ENCODE measurements at regions not wholly inside any gene's neighbourhood (a gene's known extent, or its start where the extent isn't known, plus 50 kb on each side); places are given as distances from the start of the nearest gene placed in this dataset.

- Histone ChIP-seq H3K79me2 (ENCODE audit: insufficient read depth, low read length) (no peaks in the 10 kb centered on the region), H3K9me2 (replicated peaks; ENCODE audit: insufficient read depth, low read length) (no peaks in the 10 kb centered on the region), H2AFZ (ENCODE audit: low read depth, low read length, severe bottlenecking) (no peak overlapping the region), H3K36me3 (ENCODE audit: low read length) (no peaks in the 10 kb centered on the region), H4K20me1 (ENCODE audit: low read depth, low read length) (no peaks in the 10 kb centered on the region), H3K4me2 (ENCODE audit: low read depth, low read length, poor library complexity, severe bottlenecking) (no peak overlapping the region), H3K27me3 (ENCODE audit: low read length) (no peaks in the 10 kb centered on the region), H3K9me3 (ENCODE audit: insufficient read depth, low read length) (no peaks in the 10 kb centered on the region), H3K27ac (ENCODE audit: low read depth, low read length) (no peak overlapping the region), H3K4me3 (ENCODE audit: insufficient read depth, low read length, poor library complexity, severe bottlenecking) (no peak overlapping the region), H3K9ac (ENCODE audit: low read length) (no peak overlapping the region), H3F3A (ENCODE audit: insufficient read depth) (no peaks in the 10 kb centered on the region)
- TF ChIP-seq CTCF (IDR thresholded peaks at IDR 0.05; ENCODE audit: insufficient read depth, low read length, poor library complexity, severe bottlenecking) = no peak
These were observed 205.1 kb downstream of the MACC1 start for GRCh38 chr7:20012100-20012499.

GRCh38 chr7:20010877-20011276 lies 206.3 kb downstream of the MACC1 start:
- no peak for TF ChIP-seq CTCF (IDR thresholded peaks at IDR 0.05; ENCODE audit: insufficient read depth, low read length, poor library complexity, severe bottlenecking)
- TF ChIP-seq EZH2phosphoT487 (conservative IDR thresholded peaks at IDR 0.05; ENCODE audit: low read length) = no peak
- H3K9me2 ChIP-seq (replicated peaks; ENCODE audit: insufficient read depth, low read length) = no peaks in the 10 kb centered on the region
- H4K20me1 ChIP-seq (ENCODE audit: low read depth, low read length) = no peaks in the 10 kb centered on the region
- no peak overlapping the region for H3K9ac ChIP-seq (ENCODE audit: low read length)
- H3F3A ChIP-seq (ENCODE audit: insufficient read depth) = no peaks in the 10 kb centered on the region
- H3K9me3 ChIP-seq (ENCODE audit: insufficient read depth, low read length) = no peaks in the 10 kb centered on the region
- H3K4me2 ChIP-seq (ENCODE audit: low read depth, low read length, poor library complexity, severe bottlenecking) = no peak overlapping the region
- no peaks in the 10 kb centered on the region for H3K27me3 ChIP-seq (ENCODE audit: low read length)
- H3K27ac ChIP-seq (ENCODE audit: low read depth, low read length) = no peak overlapping the region
- no peak overlapping the region for H2AFZ ChIP-seq (ENCODE audit: low read depth, low read length, severe bottlenecking)
- no peaks in the 10 kb centered on the region for H3K79me2 ChIP-seq (ENCODE audit: insufficient read depth, low read length)
- no peaks in the 10 kb centered on the region for H3K36me3 ChIP-seq (ENCODE audit: low read length)
- no peak overlapping the region for H3K4me3 ChIP-seq (ENCODE audit: insufficient read depth, low read length, poor library complexity, severe bottlenecking)

- Histone ChIP-seq H2AFZ (ENCODE audit: low read depth, low read length, severe bottlenecking) (no peak overlapping the region), H3K9me3 (ENCODE audit: insufficient read depth, low read length) (no peaks in the 10 kb centered on the region), H3K79me2 (ENCODE audit: insufficient read depth, low read length) (no peaks in the 10 kb centered on the region), H4K20me1 (ENCODE audit: low read depth, low read length) (no peaks in the 10 kb centered on the region), H3K4me2 (ENCODE audit: low read depth, low read length, poor library complexity, severe bottlenecking) (no peak overlapping the region), H3K36me3 (ENCODE audit: low read length) (no peaks in the 10 kb centered on the region), H3K4me3 (ENCODE audit: insufficient read depth, low read length, poor library complexity, severe bottlenecking) (no peak overlapping the region), H3F3A (ENCODE audit: insufficient read depth) (no peaks in the 10 kb centered on the region), H3K9ac (ENCODE audit: low read length) (no peak overlapping the region), H3K27ac (ENCODE audit: low read depth, low read length) (no peak overlapping the region), H3K27me3 (ENCODE audit: low read length) (no peaks in the 10 kb centered on the region), H3K9me2 (replicated peaks; ENCODE audit: insufficient read depth, low read length) (no peaks in the 10 kb centered on the region)
- TF ChIP-seq EZH2phosphoT487 (conservative IDR thresholded peaks at IDR 0.05; ENCODE audit: low read length) (no peak), CTCF (IDR thresholded peaks at IDR 0.05; ENCODE audit: insufficient read depth, low read length, poor library complexity, severe bottlenecking) (no peak)
These were observed 209.7 kb downstream of the MACC1 start for GRCh38 chr7:20007510-20007909.

- no peaks in the 10 kb centered on the region for H3F3A ChIP-seq (ENCODE audit: insufficient read depth)
- H3K27me3 ChIP-seq (ENCODE audit: low read length) = no peaks in the 10 kb centered on the region
- no peaks in the 10 kb centered on the region for H3K36me3 ChIP-seq (ENCODE audit: low read length)
- TF ChIP-seq EZH2phosphoT487 (conservative IDR thresholded peaks at IDR 0.05; ENCODE audit: low read length) (no peak), CTCF (IDR thresholded peaks at IDR 0.05; ENCODE audit: insufficient read depth, low read length, poor library complexity, severe bottlenecking) (no peak)
- no peak overlapping the region for H2AFZ ChIP-seq (ENCODE audit: low read depth, low read length, severe bottlenecking)
- H3K9ac ChIP-seq (ENCODE audit: low read length) = no peak overlapping the region
- H3K9me3 ChIP-seq (ENCODE audit: insufficient read depth, low read length) = no peaks in the 10 kb centered on the region
- H3K79me2 ChIP-seq (ENCODE audit: insufficient read depth, low read length) = no peaks in the 10 kb centered on the region
- H3K9me2 ChIP-seq (replicated peaks; ENCODE audit: insufficient read depth, low read length) = no peaks in the 10 kb centered on the region
- no peak overlapping the region for H3K27ac ChIP-seq (ENCODE audit: low read depth, low read length)
- no peak overlapping the region for H3K4me3 ChIP-seq (ENCODE audit: insufficient read depth, low read length, poor library complexity, severe bottlenecking)
- no peaks in the 10 kb centered on the region for H4K20me1 ChIP-seq (ENCODE audit: low read depth, low read length)
- H3K4me2 ChIP-seq (ENCODE audit: low read depth, low read length, poor library complexity, severe bottlenecking) = no peak overlapping the region
These were observed 212.1 kb downstream of the MACC1 start for GRCh38 chr7:20005081-20005480.

Measured in SU-DHL-6 (cell line).